ENCODE measurements at regions not wholly inside any gene's neighbourhood (a gene's known extent, or its start where the extent isn't known, plus 50 kb on each side); places are given as distances from the start of the nearest gene placed in this dataset.

DNA sequence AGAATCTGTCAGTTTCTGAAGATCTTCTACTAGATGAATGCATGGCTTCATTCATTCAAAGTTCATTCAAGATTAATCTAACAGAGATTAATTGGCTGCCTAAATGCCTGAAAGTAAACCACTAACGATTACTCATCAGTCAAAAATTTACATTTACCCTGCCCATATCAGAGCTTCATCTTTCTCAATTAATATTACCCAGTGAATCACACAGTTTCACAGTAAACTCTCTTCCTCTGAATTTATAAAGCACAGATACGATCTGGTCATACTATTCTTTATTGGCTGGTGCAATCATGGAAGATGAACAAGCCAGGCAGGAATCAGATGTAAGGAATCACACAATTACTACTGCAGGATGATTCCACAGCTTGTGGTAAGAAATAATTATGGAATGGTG is 377.7 kb downstream of the SLC16A7 start:
- Histone ChIP-seq H3K9me3 (ENCODE audit: severe bottlenecking) (no peaks in the 10 kb centered on the region), H3K27ac (no peak overlapping the region)

DNA sequence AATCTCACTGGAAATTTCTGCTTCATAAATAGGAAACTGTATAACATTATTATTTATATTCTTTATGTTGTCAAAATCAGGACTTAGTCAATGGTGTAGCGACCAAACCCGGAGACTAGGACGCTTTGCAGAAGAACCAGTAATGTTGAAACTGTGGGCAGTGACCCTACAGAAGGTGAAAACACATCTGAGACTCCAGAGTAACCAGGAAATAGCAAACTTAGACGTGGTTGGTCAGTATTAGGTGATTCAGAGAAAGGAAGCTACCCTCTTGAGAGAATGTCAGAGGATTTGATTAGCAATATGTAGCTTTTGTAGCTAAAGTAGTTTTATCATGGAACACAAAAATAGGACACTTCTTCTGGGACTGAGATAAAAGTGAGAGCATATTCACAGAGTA is 381.9 kb downstream of the SLC16A7 start:
- no peaks in the 10 kb centered on the region for H3K9me3 ChIP-seq (ENCODE audit: severe bottlenecking)
- no peak overlapping the region for H3K4me3 ChIP-seq (ENCODE audit: low read depth, low read length)
- no peak for DNase-seq
- H3K27ac ChIP-seq = no peak overlapping the region
- TF ChIP-seq, protein P1, sequence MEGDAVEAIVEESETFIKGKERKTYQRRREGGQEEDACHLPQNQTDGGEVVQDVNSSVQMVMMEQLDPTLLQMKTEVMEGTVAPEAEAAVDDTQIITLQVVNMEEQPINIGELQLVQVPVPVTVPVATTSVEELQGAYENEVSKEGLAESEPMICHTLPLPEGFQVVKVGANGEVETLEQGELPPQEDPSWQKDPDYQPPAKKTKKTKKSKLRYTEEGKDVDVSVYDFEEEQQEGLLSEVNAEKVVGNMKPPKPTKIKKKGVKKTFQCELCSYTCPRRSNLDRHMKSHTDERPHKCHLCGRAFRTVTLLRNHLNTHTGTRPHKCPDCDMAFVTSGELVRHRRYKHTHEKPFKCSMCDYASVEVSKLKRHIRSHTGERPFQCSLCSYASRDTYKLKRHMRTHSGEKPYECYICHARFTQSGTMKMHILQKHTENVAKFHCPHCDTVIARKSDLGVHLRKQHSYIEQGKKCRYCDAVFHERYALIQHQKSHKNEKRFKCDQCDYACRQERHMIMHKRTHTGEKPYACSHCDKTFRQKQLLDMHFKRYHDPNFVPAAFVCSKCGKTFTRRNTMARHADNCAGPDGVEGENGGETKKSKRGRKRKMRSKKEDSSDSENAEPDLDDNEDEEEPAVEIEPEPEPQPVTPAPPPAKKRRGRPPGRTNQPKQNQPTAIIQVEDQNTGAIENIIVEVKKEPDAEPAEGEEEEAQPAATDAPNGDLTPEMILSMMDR (IDR thresholded peaks at IDR 0.05; ENCODE audit: low read depth, low read length) = no peak
- no peaks in the 10 kb centered on the region for H3K27me3 ChIP-seq (ENCODE audit: insufficient read depth, low read depth, severe bottlenecking)
- no peaks in the 10 kb centered on the region for H3K36me3 ChIP-seq

More for the DNA sequence above, 377.7 kb downstream of the SLC16A7 start:
- H3K4me3 ChIP-seq (ENCODE audit: low read depth, low read length) = no peak overlapping the region
- TF ChIP-seq, protein P1 (IDR thresholded peaks at IDR 0.05; ENCODE audit: low read depth, low read length) = no peak
- DNase-seq = no peak
- no peaks in the 10 kb centered on the region for H3K36me3 ChIP-seq
- H3K27me3 ChIP-seq (ENCODE audit: insufficient read depth, low read depth, severe bottlenecking) = no peaks in the 10 kb centered on the region

DNA sequence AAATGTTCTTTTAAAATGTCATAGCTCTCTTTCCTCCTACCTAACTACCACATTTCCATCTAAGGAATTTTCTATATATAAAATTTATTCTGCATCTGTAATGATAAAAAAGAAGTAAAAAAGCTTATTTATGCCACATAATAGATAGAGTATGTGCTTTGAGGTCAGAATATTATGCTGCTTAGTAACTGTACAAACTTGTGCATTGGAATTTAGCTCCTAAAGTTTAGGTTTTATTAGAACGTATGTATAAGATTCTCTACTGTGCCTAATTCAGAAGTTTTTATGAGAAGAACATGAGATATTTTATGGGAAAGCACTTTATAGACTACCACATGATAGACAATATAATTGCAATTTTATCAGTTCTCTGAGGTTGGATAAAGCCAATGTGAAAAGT is 384.6 kb downstream of the SLC16A7 start:
- Histone ChIP-seq H3K36me3 (no peaks in the 10 kb centered on the region), H3K9me3 (ENCODE audit: severe bottlenecking) (no peaks in the 10 kb centered on the region), H3K27me3 (ENCODE audit: insufficient read depth, low read depth, severe bottlenecking) (no peaks in the 10 kb centered on the region), H3K27ac (no peak overlapping the region), H3K4me3 (ENCODE audit: low read depth, low read length) (no peak overlapping the region)
- no peak for DNase-seq
- TF ChIP-seq, protein P1 (IDR thresholded peaks at IDR 0.05; ENCODE audit: low read depth, low read length) = no peak

DNA sequence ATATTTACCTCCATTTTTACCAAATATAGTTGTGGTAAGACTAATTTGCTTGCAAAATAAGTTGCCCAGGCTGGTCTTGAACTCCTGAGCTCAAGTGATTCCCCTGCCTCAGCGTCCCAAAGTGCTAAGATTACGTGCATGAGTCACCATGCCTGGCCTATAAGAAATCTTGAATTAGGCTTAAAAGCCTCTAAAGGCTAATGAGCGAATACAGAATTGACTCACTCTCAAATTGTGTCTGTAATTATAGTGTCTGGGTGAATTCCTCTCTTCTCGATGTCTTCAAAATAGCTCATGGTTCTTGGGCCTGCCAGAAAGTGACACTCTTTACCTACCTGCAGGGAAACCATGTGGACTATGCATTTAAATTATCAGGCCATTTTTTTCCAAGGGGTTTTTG is 403.5 kb downstream of the SLC16A7 start:
- Histone ChIP-seq H3K4me3 (ENCODE audit: low read depth, low read length) (no peak overlapping the region), H3K9me3 (ENCODE audit: severe bottlenecking) (no peaks in the 10 kb centered on the region), H3K36me3 (no peaks in the 10 kb centered on the region), H3K27me3 (ENCODE audit: insufficient read depth, low read depth, severe bottlenecking) (no peaks in the 10 kb centered on the region), H3K27ac (no peak overlapping the region)
- no peak for DNase-seq
- TF ChIP-seq, protein P1 (IDR thresholded peaks at IDR 0.05; ENCODE audit: low read depth, low read length) = no peak

DNA sequence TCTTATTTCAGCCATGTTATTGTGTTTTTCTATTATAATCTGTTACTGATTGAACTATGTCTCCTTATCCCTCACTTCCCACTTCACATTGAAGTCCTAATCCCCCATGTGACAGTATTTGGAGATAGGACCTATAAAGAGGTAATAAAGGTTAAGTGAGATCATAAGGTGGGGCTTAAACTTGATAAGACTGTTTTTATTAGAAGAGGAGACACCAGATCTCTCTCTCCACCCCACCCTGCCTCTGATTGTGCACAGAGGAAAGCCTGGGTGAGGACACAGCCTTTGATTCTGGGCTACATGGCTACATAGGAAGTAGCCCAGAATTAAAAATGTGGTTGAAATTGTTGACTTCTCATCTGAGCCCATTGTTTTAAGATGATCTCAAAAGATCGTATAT is 414.7 kb downstream of the SLC16A7 start:
- TF ChIP-seq, protein P1 (IDR thresholded peaks at IDR 0.05; ENCODE audit: low read depth, low read length) = no peak
- Histone ChIP-seq H3K4me3 (ENCODE audit: low read depth, low read length) (no peak overlapping the region), H3K27me3 (ENCODE audit: insufficient read depth, low read depth, severe bottlenecking) (no peaks in the 10 kb centered on the region), H3K36me3 (no peaks in the 10 kb centered on the region), H3K27ac (no peak overlapping the region), H3K9me3 (ENCODE audit: severe bottlenecking) (no peaks in the 10 kb centered on the region)
- DNase-seq = no peak

DNA sequence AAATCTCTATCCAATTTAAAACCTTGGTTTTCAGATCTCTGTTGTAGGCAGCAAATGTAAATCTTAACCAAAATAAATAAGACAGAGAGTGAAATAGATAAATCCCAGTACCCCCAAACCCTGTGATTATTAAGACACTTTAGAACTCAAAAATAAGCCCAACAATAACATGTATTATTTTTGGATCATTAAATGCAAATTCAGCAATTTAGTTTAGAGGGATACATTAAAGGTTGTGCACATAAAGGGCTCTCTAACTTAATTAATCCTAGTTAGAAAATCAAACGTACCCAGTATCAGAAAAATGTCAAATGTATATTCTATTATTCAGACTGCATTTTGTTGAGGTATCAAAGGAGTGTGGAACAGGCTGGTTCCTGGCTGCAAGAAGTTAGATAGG is 416.8 kb downstream of the SLC16A7 start:
- DNase-seq = no peak
- Histone ChIP-seq H3K27ac (no peak overlapping the region), H3K27me3 (ENCODE audit: insufficient read depth, low read depth, severe bottlenecking) (no peaks in the 10 kb centered on the region), H3K4me3 (ENCODE audit: low read depth, low read length) (no peak overlapping the region), H3K36me3 (no peaks in the 10 kb centered on the region), H3K9me3 (ENCODE audit: severe bottlenecking) (no peaks in the 10 kb centered on the region)
- TF ChIP-seq, protein P1 (IDR thresholded peaks at IDR 0.05; ENCODE audit: low read depth, low read length) = no peak

Data from WERI-Rb-1 (cell line).